WTC11 (cell line): ENCODE measurements at regions not wholly inside any gene's neighbourhood (a gene's known extent, or its start where the extent isn't known, plus 50 kb on each side); places are given as distances from the start of the nearest gene placed in this dataset.

ENCODE experiments used
- ATAC-seq: fragments of 200-7000 bp; cut with Tn5 transposase; 2 replicates; pipeline ENCODE4 v1.10.0; 2021; ENCODE audit warnings: mild to moderate bottlenecking, moderate library complexity
- CTCF ChIA-PET: fragments of 300-600 bp; sonication (Branson Sonifier 250); formaldehyde crosslinking; loops from one replicate; lab custom pipeline; 2021; ENCODE audit warnings: antibody characterized with exemption; lab: Charles Lee
- POLR2A ChIA-PET: fragments of 350-600 bp; sonication (Branson Sonifier 250); formaldehyde crosslinking; loops from one replicate; lab custom pipeline; 2021; ENCODE audit warnings: antibody characterized with exemption; lab: Charles Lee
- DNase-seq: peaks from one replicate; pipeline ENCODE4 v3.0.0; 2021; ENCODE audit warnings: low spot score
- H3K27ac Mint-ChIP-seq: 2 replicates; pipeline ENCODE4 v1.8.0; 2021; ENCODE audit warnings: mixed read lengths
- H3K27me3 Mint-ChIP-seq: 2 replicates; pipeline ENCODE4 v1.8.0; 2021; ENCODE audit warnings: low read depth, mild to moderate bottlenecking, moderate library complexity, mixed read lengths
- H3K36me3 Mint-ChIP-seq: 2 replicates; pipeline ENCODE4 v1.8.0; 2021; ENCODE audit warnings: mixed read lengths
- H3K4me1 Mint-ChIP-seq: 2 replicates; pipeline ENCODE4 v1.8.0; 2022; ENCODE audit warnings: mixed read lengths
- H3K4me3 Mint-ChIP-seq: 2 replicates; pipeline ENCODE4 v1.8.0; 2021; ENCODE audit warnings: mild to moderate bottlenecking, moderate library complexity, mixed read lengths
- H3K9me3 Mint-ChIP-seq: 2 replicates; pipeline ENCODE4 v1.8.0; 2021; ENCODE audit warnings: mixed read lengths
- CREB1 ChIP-seq: sonication (generic); formaldehyde crosslinking; IDR thresholded peaks from 2 replicates; pipeline ENCODE4 v1.8.0; 2023; ENCODE audit warnings: mild to moderate bottlenecking, missing genetic modification reagents
- FOXK1 ChIP-seq: sonication (generic); formaldehyde crosslinking; IDR thresholded peaks from 2 replicates; pipeline ENCODE4 v1.8.0; 2022; ENCODE audit warnings: mild to moderate bottlenecking, moderate library complexity, missing genetic modification reagents
- FOXP4 ChIP-seq: sonication (generic); formaldehyde crosslinking; IDR thresholded peaks from 2 replicates; pipeline ENCODE4 v1.8.0; 2022; ENCODE audit warnings: mild to moderate bottlenecking, missing genetic modification reagents
- GTF2I ChIP-seq: fragments of 250-450 bp; sonication (Bioruptor Pico); conservative IDR thresholded peaks from 2 replicates; pipeline ENCODE4 v1.4.0; 2021; ENCODE audit warnings: mild to moderate bottlenecking
- HMGA2 ChIP-seq: fragments of 250-450 bp; sonication (Bioruptor Pico); IDR thresholded peaks from 2 replicates; pipeline ENCODE4 v1.4.0; 2021; ENCODE audit warnings: mild to moderate bottlenecking, moderate library complexity
- JAZF1 ChIP-seq: fragments of 250-450 bp; sonication (Bioruptor Pico); IDR thresholded peaks from 2 replicates; pipeline ENCODE4 v1.9.0; 2021; ENCODE audit warnings: moderate library complexity, mild to moderate bottlenecking, inconsistent platforms
- MXD4 ChIP-seq: fragments of 250-450 bp; sonication (Bioruptor Pico); IDR thresholded peaks from 2 replicates; pipeline ENCODE4 v1.8.0; 2021; ENCODE audit warnings: mild to moderate bottlenecking, moderate library complexity, borderline replicate concordance
- MYBL2 ChIP-seq: sonication (generic); formaldehyde crosslinking; IDR thresholded peaks from 2 replicates; pipeline ENCODE4 v1.8.1; 2023; ENCODE audit warnings: mild to moderate bottlenecking, moderate library complexity, missing genetic modification reagents
- NFE2L1 ChIP-seq: sonication (generic); formaldehyde crosslinking; IDR thresholded peaks from 2 replicates; pipeline ENCODE4 v1.8.1; 2023; ENCODE audit warnings: missing genetic modification reagents
- NR1H2 ChIP-seq: sonication (generic); formaldehyde crosslinking; IDR thresholded peaks from 2 replicates; pipeline ENCODE4 v1.9.0; 2021; ENCODE audit warnings: mild to moderate bottlenecking, moderate library complexity, missing genetic modification reagents
- TEAD1 ChIP-seq: sonication (generic); formaldehyde crosslinking; IDR thresholded peaks from 2 replicates; pipeline ENCODE4 v1.8.0; 2022; ENCODE audit warnings: mild to moderate bottlenecking, missing genetic modification reagents
- TP53 ChIP-seq: sonication (generic); formaldehyde crosslinking; IDR thresholded peaks from 2 replicates; pipeline ENCODE4 v1.8.1; 2023; ENCODE audit warnings: mild to moderate bottlenecking, missing genetic modification reagents
- ZNF396 ChIP-seq: fragments of 250-450 bp; sonication (Bioruptor Pico); IDR thresholded peaks from 2 replicates; pipeline ENCODE4 v1.8.0; 2021; ENCODE audit warnings: mild to moderate bottlenecking, moderate library complexity, borderline replicate concordance
- TF ChIP-seq, protein P1 (sequence below): fragments of 250-450 bp; sonication (Bioruptor Pico); IDR thresholded peaks from 2 replicates; pipeline ENCODE4 v1.8.0; 2021; ENCODE audit warnings: mild to moderate bottlenecking
- TF ChIP-seq, protein P2 (sequence below): sonication (generic); formaldehyde crosslinking; IDR thresholded peaks from 2 replicates; pipeline ENCODE4 v1.8.0; 2022; ENCODE audit warnings: mild to moderate bottlenecking, missing genetic modification reagents
- TF ChIP-seq, protein P3 (sequence below): sonication (generic); formaldehyde crosslinking; IDR thresholded peaks from 2 replicates; pipeline ENCODE4 v1.8.1; 2022; ENCODE audit warnings: mild to moderate bottlenecking, moderate library complexity, missing genetic modification reagents
- TF ChIP-seq, protein P4 (sequence below): sonication (generic); formaldehyde crosslinking; IDR thresholded peaks from 2 replicates; pipeline ENCODE4 v1.8.0; 2022; ENCODE audit warnings: mild to moderate bottlenecking, missing genetic modification reagents

DNA sequence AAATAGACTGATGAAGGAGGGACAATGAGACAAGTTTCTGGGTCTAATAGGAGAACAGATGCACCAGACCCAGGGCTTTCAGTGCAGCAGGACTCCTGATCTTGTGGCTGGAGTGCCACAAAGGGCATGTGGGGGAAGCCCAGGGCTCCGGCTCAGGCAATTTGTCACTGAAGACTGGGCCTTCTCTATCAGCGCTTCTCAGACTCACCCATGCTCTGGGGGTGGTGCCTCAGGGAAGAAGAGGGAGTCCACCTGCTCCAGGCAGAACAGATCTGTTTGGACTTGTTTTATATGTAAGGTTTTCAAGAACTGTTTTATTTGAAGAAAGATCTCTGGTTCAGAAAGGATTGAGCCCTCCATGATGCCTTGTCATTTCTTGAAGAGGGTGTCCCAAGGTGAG, 112.4 kb upstream of the TLE3 start:
- TF ChIP-seq, protein P1, sequence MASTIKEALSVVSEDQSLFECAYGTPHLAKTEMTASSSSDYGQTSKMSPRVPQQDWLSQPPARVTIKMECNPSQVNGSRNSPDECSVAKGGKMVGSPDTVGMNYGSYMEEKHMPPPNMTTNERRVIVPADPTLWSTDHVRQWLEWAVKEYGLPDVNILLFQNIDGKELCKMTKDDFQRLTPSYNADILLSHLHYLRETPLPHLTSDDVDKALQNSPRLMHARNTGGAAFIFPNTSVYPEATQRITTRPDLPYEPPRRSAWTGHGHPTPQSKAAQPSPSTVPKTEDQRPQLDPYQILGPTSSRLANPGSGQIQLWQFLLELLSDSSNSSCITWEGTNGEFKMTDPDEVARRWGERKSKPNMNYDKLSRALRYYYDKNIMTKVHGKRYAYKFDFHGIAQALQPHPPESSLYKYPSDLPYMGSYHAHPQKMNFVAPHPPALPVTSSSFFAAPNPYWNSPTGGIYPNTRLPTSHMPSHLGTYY (CRISPR knock-in tag), result no peak
- no peak for TF ChIP-seq MXD4 (CRISPR knock-in tag)
- TF ChIP-seq GTF2I (CRISPR knock-in tag), result no peak
- TF ChIP-seq TP53, result no peak
- TF ChIP-seq, protein P2, sequence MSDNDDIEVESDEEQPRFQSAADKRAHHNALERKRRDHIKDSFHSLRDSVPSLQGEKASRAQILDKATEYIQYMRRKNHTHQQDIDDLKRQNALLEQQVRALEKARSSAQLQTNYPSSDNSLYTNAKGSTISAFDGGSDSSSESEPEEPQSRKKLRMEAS (CRISPR knock-in tag), result no peak
- TF ChIP-seq ZNF396, result no peak
- TF ChIP-seq, protein P3, sequence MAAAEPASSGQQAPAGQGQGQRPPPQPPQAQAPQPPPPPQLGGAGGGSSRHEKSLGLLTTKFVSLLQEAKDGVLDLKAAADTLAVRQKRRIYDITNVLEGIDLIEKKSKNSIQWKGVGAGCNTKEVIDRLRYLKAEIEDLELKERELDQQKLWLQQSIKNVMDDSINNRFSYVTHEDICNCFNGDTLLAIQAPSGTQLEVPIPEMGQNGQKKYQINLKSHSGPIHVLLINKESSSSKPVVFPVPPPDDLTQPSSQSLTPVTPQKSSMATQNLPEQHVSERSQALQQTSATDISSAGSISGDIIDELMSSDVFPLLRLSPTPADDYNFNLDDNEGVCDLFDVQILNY (CRISPR knock-in tag), result no peak
- TF ChIP-seq NR1H2 (CRISPR knock-in tag), result no peak
- no peak for TF ChIP-seq FOXP4 (CRISPR knock-in tag)
- TF ChIP-seq, protein P4, sequence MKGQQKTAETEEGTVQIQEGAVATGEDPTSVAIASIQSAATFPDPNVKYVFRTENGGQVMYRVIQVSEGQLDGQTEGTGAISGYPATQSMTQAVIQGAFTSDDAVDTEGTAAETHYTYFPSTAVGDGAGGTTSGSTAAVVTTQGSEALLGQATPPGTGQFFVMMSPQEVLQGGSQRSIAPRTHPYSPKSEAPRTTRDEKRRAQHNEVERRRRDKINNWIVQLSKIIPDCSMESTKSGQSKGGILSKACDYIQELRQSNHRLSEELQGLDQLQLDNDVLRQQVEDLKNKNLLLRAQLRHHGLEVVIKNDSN (CRISPR knock-in tag), result no peak
- no peak for TF ChIP-seq TEAD1
- TF ChIP-seq MYBL2 (CRISPR knock-in tag), result no peak
- TF ChIP-seq HMGA2 (CRISPR knock-in tag), result no peak
- ChIA-PET CTCF (interaction anchor here (0.7 to 0.8 kb wide), 2 partner anchors 109 to 110 kb away, joined by 3 to 5 read pairs; no protein-coding TSS in a partner anchor), POLR2A (interaction anchor here (0.6 kb wide), 1 partner anchor 454 kb away, joined by 4 read pairs; no protein-coding TSS in a partner anchor)
- Mint-ChIP-seq H3K4me3 (no peak overlapping the region), H3K36me3 (no peaks in the 10 kb centered on the region), H3K27me3 (no peaks in the 10 kb centered on the region), H3K4me1 (peaks cover 14% of the 10 kb centered on the region), H3K9me3 (peaks cover 6% of the 10 kb centered on the region; the same call in 1 of the 2 replicates), H3K27ac (no peak overlapping the region)
- no peak for ATAC-seq
- no peak for DNase-seq

DNA sequence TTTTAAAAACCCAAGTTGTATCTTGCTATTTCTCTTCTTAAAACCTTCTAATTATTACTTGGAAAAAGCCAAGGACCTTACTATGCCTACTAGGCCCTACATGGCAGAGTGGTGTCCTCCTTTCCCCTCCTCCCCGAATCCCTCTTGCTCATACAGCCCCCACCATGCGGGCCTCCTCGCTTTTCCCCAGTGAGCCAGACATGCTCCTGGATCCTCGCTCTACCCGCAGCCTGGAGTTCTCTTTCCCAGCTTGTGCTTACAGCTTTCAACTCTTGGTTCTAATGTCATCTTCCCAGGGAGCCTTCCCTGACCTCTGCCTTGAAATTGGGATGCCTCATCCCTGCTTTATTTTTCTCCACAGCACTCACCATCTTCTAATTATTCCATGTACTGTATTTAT, 111.8 kb upstream of the TLE3 start:
- DNase-seq (no peak), ATAC-seq (no peak)
- POLR2A ChIA-PET, result no interaction called here
- TF ChIP-seq FOXK1 (no peak), FOXP4 (CRISPR knock-in tag) (no peak), JAZF1 (no peak), NFE2L1 (CRISPR knock-in tag) (no peak), CREB1 (CRISPR knock-in tag) (no peak)
- TF ChIP-seq, protein P2 (CRISPR knock-in tag), result no peak
- no peaks in the 10 kb centered on the region for H3K27me3 Mint-ChIP-seq
- peaks cover 6% of the 10 kb centered on the region; the same call in 1 of the 2 replicates for H3K9me3 Mint-ChIP-seq
- H3K4me3 Mint-ChIP-seq, result no peak overlapping the region
- no peak overlapping the region for H3K27ac Mint-ChIP-seq
- peaks cover 14% of the 10 kb centered on the region for H3K4me1 Mint-ChIP-seq
- H3K36me3 Mint-ChIP-seq, result no peaks in the 10 kb centered on the region
- CTCF ChIA-PET, result no interaction called here
